ENCODE measurements at regions not wholly inside any gene's neighbourhood (a gene's known extent, or its start where the extent isn't known, plus 50 kb on each side); places are given as distances from the start of the nearest gene placed in this dataset.

- no peak for TF ChIP-seq POLR2A (IDR thresholded peaks at IDR 0.05)
- no peak for TF ChIP-seq CTCF (IDR thresholded peaks at IDR 0.05)
Measured at GRCh38 chr4:59086410-59086809, 1976.2 kb upstream of the IGFBP7 start.

Measured in right lobe of liver (tissue), 4 donors.